Transverse colon (tissue), 4 donors: ENCODE measurements at regions not wholly inside any gene's neighbourhood (a gene's known extent, or its start where the extent isn't known, plus 50 kb on each side); places are given as distances from the start of the nearest gene placed in this dataset.
A peak's percentile ranks its signal among the peaks of the same experiment; 100 is the strongest.
"Not testable (repeated sequence)": the region's sequence is repeated elsewhere in the genome, so short reads cannot be mapped to it uniquely, and the experiment has no call there.

Experiments
- DNase-seq: peaks from one replicate; pipeline ENCODE4 v3.0.0-alpha.2; 2019
- H3K27ac ChIP-seq, 4 donors: fragments of 200-600 bp; sonication (generic); 2 replicates each; pipeline ENCODE4 v1.5.1; 2016 to 2018; ENCODE audit warnings: inconsistent platforms in 4 of 4
- H3K27me3 ChIP-seq: fragments of 200-600 bp; sonication (generic); 2 replicates; pipeline ENCODE4 v1.5.1; 2017; ENCODE audit warnings: inconsistent platforms
- H3K36me3 ChIP-seq, 4 donors: fragments of 200-600 bp; sonication (generic); 2 replicates each; pipeline ENCODE4 v1.5.1; 2017 to 2019; ENCODE audit warnings: inconsistent platforms in 4 of 4
- H3K4me1 ChIP-seq, 4 donors: fragments of 200-600 bp; sonication (generic); 2 replicates each; pipeline ENCODE4 v1.5.1; 2017 to 2020; ENCODE audit warnings: inconsistent platforms in 4 of 4
- H3K4me3 ChIP-seq, 4 donors: fragments of 200-600 bp; sonication (generic); 1 replicate in 1 of 4; 2 replicates in 3 of 4; pipeline versions ENCODE4 v1.5.1 to v1.6.1; 2017 to 2019; ENCODE audit warnings: inconsistent platforms in 4 of 4
- H3K9me3 ChIP-seq, 2 donors: fragments of 200-600 bp; sonication (generic); 2 replicates each; pipeline ENCODE4 v1.5.1; 2017 to 2019; ENCODE audit warnings: inconsistent platforms in 2 of 2
- CTCF ChIP-seq, 5 experiments: fragments of 200-600 bp in 3 of 5; fragments of 450-650 bp in 2 of 5; sonication (generic) in 3 of 5; IDR thresholded peaks; 1 replicate in 2 of 5; 2 replicates in 3 of 5; pipeline ENCODE4 v1.5.1; 2016 to 2017; ENCODE audit warnings: antibody characterized with exemption in 5 of 5, inconsistent platforms in 3 of 5, mild to moderate bottlenecking in 2 of 5, moderate library complexity in 1 of 5
- EP300 ChIP-seq: sonication (generic); formaldehyde crosslinking; IDR thresholded peaks from one replicate; pipeline ENCODE4 v1.6.1; 2017; ENCODE audit warnings: antibody characterized with exemption, low read depth
- POLR2A ChIP-seq: fragments of 450-650 bp; IDR thresholded peaks from one replicate; pipeline ENCODE4 v1.6.1; 2016; ENCODE audit warnings: antibody characterized with exemption, mild to moderate bottlenecking, moderate library complexity
- POLR2AphosphoS5 ChIP-seq, 3 donors: sonication (generic); formaldehyde crosslinking; IDR thresholded peaks; one replicate each; pipeline ENCODE4 v1.6.1; 2016; ENCODE audit warnings: antibody characterized with exemption in 3 of 3
- WGBS, 2 donors: methylation state at CpG; one replicate each; pipeline ENCODE4 v1.1.5; 2018; ENCODE audit warnings: low coverage in 1 of 2; 5-methylcytosine and 5-hydroxymethylcytosine counted together
- in situ Hi-C, 4 donors: fragments of 200-750 bp; cut with MboI; loops; one replicate each; pipeline versions ENCODE4 v1.15.0 to v1.15.1; 2017; ENCODE audit warnings: low sequenced_read_pairs in 3 of 4, low pct_ligation_motif_present in 1 of 4, low pct_unique_long_range_greater_than_20kb in 1 of 4
- intact Hi-C: fragments of 100-400 bp; cut with DNase I; formaldehyde crosslinking; loops from one replicate; pipeline ENCODE4 v1.15.1; 2023; ENCODE audit warnings: low total_unique reads

- DNase-seq = peak; percentile 55
- Histone ChIP-seq H3K9me3 (no peaks in the 10 kb centered on the region), H3K27me3 (no peaks in the 10 kb centered on the region), H3K4me3 (no peak overlapping the region), H3K4me1 (no peaks in the 10 kb centered on the region), H3K27ac (no peak overlapping the region), H3K36me3 (no peaks in the 10 kb centered on the region)
- 5% methylated on average over 3 of the region's 3 CpGs for WGBS, 2 donors
- no peak for TF ChIP-seq POLR2AphosphoS5 (IDR thresholded peaks at IDR 0.05)
- no peak for TF ChIP-seq EP300
- peak; percentile 55 to 68 (median 66) for TF ChIP-seq CTCF (IDR thresholded peaks at IDR 0.05)
- TF ChIP-seq POLR2A = no peak
- intact Hi-C loops = loop anchor here (10.0 kb wide), 1 partner anchor 655 kb away; no protein-coding TSS in a partner anchor
- in situ Hi-C loops = no loop called here
Observed at GRCh38 chr10:63819753-63820329, 298.6 kb downstream of the REEP3 start.

- Histone ChIP-seq H3K9me3 (no peaks in the 10 kb centered on the region), H3K27ac (no peak overlapping the region), H3K36me3 (no peaks in the 10 kb centered on the region), H3K27me3 (no peaks in the 10 kb centered on the region), H3K4me3 (no peak overlapping the region), H3K4me1 (no peaks in the 10 kb centered on the region)
- no peak for DNase-seq
- in situ Hi-C loops (no loop called here), intact Hi-C loops (loop anchor here (10.0 kb wide), 1 partner anchor 658 kb away; no protein-coding TSS in a partner anchor)
- TF ChIP-seq EP300 = no peak
- no peak for TF ChIP-seq POLR2AphosphoS5 (IDR thresholded peaks at IDR 0.05)
- no peak for TF ChIP-seq CTCF (IDR thresholded peaks at IDR 0.05)
- TF ChIP-seq POLR2A = no peak
- WGBS, 2 donors = 72 to 87% methylated on average over 4 to 5 of the region's 5 CpGs
Observed at GRCh38 chr10:63822496-63822895, 301.3 kb downstream of the REEP3 start.

- Histone ChIP-seq H3K36me3 (no peaks in the 10 kb centered on the region), H3K27ac (no peak overlapping the region), H3K4me1 (no peaks in the 10 kb centered on the region), H3K9me3 (no peaks in the 10 kb centered on the region), H3K4me3 (no peak overlapping the region), H3K27me3 (no peaks in the 10 kb centered on the region)
- intact Hi-C loops = loop anchor here (10.0 kb wide), 1 partner anchor 660 kb away; no protein-coding TSS in a partner anchor
- DNase-seq = no peak
- in situ Hi-C loops = no loop called here
- TF ChIP-seq CTCF (IDR thresholded peaks at IDR 0.05) (no peak), POLR2AphosphoS5 (IDR thresholded peaks at IDR 0.05) (no peak), EP300 (no peak), POLR2A (no peak)
Observed at GRCh38 chr10:63825111-63825510, 303.9 kb downstream of the REEP3 start.

GRCh38 chr10:63825766-63826165, 304.6 kb downstream of the REEP3 start:
- 49 to 79% methylated on average over 2 to 5 of the region's 5 CpGs for WGBS, 2 donors
- no peak for TF ChIP-seq CTCF (IDR thresholded peaks at IDR 0.05)
- TF ChIP-seq POLR2AphosphoS5 (IDR thresholded peaks at IDR 0.05) = no peak
- TF ChIP-seq EP300 = no peak
- no peak for TF ChIP-seq POLR2A

GRCh38 chr10:63827018-63827417, 305.8 kb downstream of the REEP3 start:
- H3K36me3 ChIP-seq, H3K4me1 ChIP-seq, H3K9me3 ChIP-seq, in situ Hi-C loops, H3K4me3 ChIP-seq, DNase-seq, H3K27me3 ChIP-seq, H3K27ac ChIP-seq: not testable (repeated sequence)
- intact Hi-C loops = loop anchor here (10.0 kb wide), 1 partner anchor 662 kb away; no protein-coding TSS in a partner anchor
- WGBS, 2 donors = 45 to 56% methylated on average over 3 of the region's 3 CpGs

More at GRCh38 chr10:63825766-63826165, 304.6 kb downstream of the REEP3 start:
- H3K9me3 ChIP-seq = no peaks in the 10 kb centered on the region
- H3K4me1 ChIP-seq = no peaks in the 10 kb centered on the region
- intact Hi-C loops (loop anchor here (10.0 kb wide), 1 partner anchor 661 kb away; no protein-coding TSS in a partner anchor), in situ Hi-C loops (no loop called here)
- H3K4me3 ChIP-seq = no peak overlapping the region
- H3K36me3 ChIP-seq = no peaks in the 10 kb centered on the region
- H3K27me3 ChIP-seq = no peaks in the 10 kb centered on the region
- DNase-seq = no peak
- H3K27ac ChIP-seq = no peak overlapping the region
